ENCODE measurements at regions not wholly inside any gene's neighbourhood (a gene's known extent, or its start where the extent isn't known, plus 50 kb on each side); places are given as distances from the start of the nearest gene placed in this dataset.

DNA sequence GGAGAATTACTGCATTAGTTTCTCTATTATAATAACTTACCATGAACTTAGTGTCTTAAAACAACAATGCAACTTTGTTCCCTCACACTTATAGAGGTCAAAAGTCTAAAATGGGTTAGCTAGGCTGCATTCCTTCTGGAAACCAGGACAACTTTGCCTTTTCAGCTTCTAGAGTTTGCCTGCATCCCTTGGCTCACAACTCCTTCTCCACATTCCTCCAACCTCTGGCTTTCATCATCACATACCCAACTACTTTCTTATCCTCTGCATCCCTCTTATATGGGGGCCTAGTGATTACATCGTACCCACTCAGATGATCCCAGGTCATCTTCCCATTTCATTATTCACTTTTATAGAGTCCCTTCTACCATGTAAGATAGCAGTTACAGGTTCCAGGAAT, 251.1 kb downstream of the C12orf50 start:
- no peak overlapping the region for H3K9ac ChIP-seq (ENCODE audit: low read length)
- no peak overlapping the region for H3K27ac ChIP-seq (ENCODE audit: low read depth, low read length)
- H3K4me3 ChIP-seq (ENCODE audit: low read length), result no peak overlapping the region
- H3K36me3 ChIP-seq (ENCODE audit: control insufficient read depth, insufficient read depth, low read length), result no peaks in the 10 kb centered on the region
- no peaks in the 10 kb centered on the region for H3K4me1 ChIP-seq (ENCODE audit: control insufficient read depth, insufficient read depth, low read length)
- no peaks in the 10 kb centered on the region for H3K27me3 ChIP-seq (ENCODE audit: control insufficient read depth, insufficient read depth, low read length)

DNA sequence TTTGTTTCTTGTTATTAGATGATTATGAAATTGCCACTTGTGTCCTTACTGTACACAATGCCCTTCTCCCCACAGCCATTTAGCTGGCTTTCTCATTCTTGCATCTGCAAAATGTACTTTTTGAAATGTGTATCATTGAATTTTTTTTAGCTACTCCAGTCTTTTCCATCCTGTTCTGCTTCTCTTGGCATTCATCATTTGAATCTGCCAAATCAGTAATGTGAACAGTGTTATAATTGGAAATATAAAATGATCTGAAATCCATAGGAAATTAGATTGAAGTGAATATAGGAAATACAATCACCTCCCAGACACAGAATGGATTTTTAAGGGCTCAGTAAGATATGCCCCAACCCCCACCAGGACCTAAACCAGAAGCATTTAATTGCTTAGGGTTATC, 253.4 kb downstream of the C12orf50 start:
- no peaks in the 10 kb centered on the region for H3K27me3 ChIP-seq (ENCODE audit: control insufficient read depth, insufficient read depth, low read length)

DNA sequence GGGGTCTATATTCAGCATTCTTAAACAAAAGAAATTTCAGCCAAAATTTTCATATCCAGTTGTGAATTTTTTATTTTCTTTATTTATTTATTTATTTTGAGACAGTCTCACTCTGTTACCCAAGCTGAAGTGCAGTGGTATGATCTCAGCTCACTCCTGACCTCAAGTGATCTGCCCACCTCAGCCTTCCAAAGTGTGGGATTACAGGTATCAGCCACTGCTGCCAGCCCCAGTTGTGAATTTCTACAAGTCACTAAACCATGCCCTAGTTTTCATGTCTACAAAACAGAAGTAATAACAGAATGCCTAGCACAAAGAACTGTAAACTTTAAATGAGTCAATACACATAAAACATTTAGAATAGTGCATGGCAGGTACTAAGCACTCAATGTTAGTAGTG, 254.2 kb downstream of the C12orf50 start:
- H3K4me3 ChIP-seq (ENCODE audit: low read length), result no peak overlapping the region
- no peak overlapping the region for H3K9ac ChIP-seq (ENCODE audit: low read length)
- H3K27ac ChIP-seq (ENCODE audit: low read depth, low read length), result no peak overlapping the region
- H3K4me1 ChIP-seq (ENCODE audit: control insufficient read depth, insufficient read depth, low read length), result no peaks in the 10 kb centered on the region
- H3K36me3 ChIP-seq (ENCODE audit: control insufficient read depth, insufficient read depth, low read length), result no peaks in the 10 kb centered on the region
- no peaks in the 10 kb centered on the region for H3K27me3 ChIP-seq (ENCODE audit: control insufficient read depth, insufficient read depth, low read length)

More for the DNA sequence above, 253.4 kb downstream of the C12orf50 start:
- no peak overlapping the region for H3K27ac ChIP-seq (ENCODE audit: low read depth, low read length)
- no peak overlapping the region for H3K9ac ChIP-seq (ENCODE audit: low read length)
- H3K36me3 ChIP-seq (ENCODE audit: control insufficient read depth, insufficient read depth, low read length), result no peaks in the 10 kb centered on the region
- no peaks in the 10 kb centered on the region for H3K4me1 ChIP-seq (ENCODE audit: control insufficient read depth, insufficient read depth, low read length)
- no peak overlapping the region for H3K4me3 ChIP-seq (ENCODE audit: low read length)

DNA sequence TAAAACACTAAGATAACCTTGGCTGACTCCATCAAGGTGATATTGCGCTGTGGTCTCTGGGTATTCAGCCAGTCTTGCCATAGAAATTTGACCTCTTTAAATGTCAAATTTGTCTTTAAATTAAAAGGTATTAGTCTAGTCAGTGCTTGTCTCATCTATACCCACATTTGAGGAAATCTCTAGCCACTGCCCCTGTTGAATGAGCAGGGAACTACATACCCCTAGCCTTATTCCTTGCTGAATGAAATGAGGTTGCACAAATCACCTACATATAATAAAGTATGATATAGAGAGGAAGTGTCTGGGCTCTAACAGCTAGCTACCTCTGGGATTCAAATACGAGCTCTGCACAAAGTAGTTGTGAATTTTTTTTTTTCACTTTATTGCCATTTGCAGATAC, 256.8 kb downstream of the C12orf50 start:
- no peak overlapping the region for H3K27ac ChIP-seq (ENCODE audit: low read depth, low read length)
- no peak overlapping the region for H3K4me3 ChIP-seq (ENCODE audit: low read length)
- H3K27me3 ChIP-seq (ENCODE audit: control insufficient read depth, insufficient read depth, low read length), result no peaks in the 10 kb centered on the region
- H3K36me3 ChIP-seq (ENCODE audit: control insufficient read depth, insufficient read depth, low read length), result no peaks in the 10 kb centered on the region
- H3K9ac ChIP-seq (ENCODE audit: low read length), result no peak overlapping the region
- no peaks in the 10 kb centered on the region for H3K4me1 ChIP-seq (ENCODE audit: control insufficient read depth, insufficient read depth, low read length)

DNA sequence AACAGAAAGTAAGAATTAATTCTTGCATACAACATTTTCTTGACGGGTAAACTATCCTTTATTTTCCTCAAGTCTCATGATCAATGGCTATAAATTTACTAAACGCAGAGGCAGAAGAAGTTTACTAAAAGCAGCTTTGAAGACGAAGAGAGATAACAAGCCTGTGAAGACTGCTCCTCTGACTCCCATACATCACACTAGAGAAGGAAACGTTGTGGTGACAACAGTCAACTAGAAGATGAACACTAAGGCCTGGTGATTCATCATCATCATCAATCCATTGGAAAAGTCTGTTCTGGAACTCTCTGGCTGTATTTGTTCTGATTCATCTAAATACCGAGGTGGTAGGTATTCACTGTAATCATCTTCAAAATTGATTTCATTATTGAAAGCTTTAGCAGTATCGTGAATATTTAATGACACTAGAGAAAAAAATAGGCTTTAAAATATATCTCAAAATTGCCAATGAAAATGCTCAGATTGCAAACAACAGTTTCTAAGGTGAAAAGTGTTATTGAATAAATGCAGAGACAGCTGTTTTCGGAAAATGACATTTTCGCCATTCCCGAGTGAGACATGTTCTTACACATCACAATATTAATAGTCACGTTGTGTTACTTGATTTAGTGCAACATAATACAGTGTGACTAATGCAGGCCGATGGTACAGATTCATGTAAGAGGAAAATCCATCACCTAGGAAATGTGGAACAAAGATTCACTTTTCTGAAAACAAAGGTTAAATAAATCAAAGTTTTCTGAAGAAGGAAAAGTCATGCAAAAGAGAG, 260.5 kb downstream of the C12orf50 start:
- Histone ChIP-seq H3K36me3 (ENCODE audit: control insufficient read depth, insufficient read depth, low read length) (no peaks in the 10 kb centered on the region), H3K4me1 (ENCODE audit: control insufficient read depth, insufficient read depth, low read length) (no peaks in the 10 kb centered on the region), H3K27me3 (ENCODE audit: control insufficient read depth, insufficient read depth, low read length) (no peaks in the 10 kb centered on the region), H3K27ac (ENCODE audit: low read depth, low read length) (no peak overlapping the region), H3K9ac (ENCODE audit: low read length) (no peak overlapping the region), H3K4me3 (ENCODE audit: low read length) (no peak overlapping the region)

DNA sequence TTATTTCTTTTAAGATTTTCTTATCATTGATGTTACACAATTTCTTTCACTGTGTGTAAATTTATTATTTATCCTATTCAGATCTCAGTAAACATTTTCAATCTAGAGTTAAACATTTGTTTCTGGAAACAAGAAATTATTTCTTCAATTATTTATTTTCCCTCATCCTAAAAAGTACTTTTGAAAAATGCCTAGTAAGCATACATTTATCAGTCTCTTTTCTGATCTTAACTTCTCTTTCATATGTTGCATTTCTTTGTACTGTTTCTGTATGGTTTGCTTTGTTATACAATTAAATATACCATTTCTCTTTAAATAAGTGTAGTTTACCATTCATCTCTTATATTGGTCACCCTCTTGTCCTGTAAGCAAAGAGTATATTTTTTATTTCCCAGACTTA, 263.2 kb downstream of the C12orf50 start:
- Histone ChIP-seq H3K27ac (ENCODE audit: low read depth, low read length) (no peak overlapping the region), H3K27me3 (ENCODE audit: control insufficient read depth, insufficient read depth, low read length) (no peaks in the 10 kb centered on the region), H3K4me3 (ENCODE audit: low read length) (no peak overlapping the region), H3K36me3 (ENCODE audit: control insufficient read depth, insufficient read depth, low read length) (no peaks in the 10 kb centered on the region), H3K9ac (ENCODE audit: low read length) (no peak overlapping the region), H3K4me1 (ENCODE audit: control insufficient read depth, insufficient read depth, low read length) (no peaks in the 10 kb centered on the region)

DNA sequence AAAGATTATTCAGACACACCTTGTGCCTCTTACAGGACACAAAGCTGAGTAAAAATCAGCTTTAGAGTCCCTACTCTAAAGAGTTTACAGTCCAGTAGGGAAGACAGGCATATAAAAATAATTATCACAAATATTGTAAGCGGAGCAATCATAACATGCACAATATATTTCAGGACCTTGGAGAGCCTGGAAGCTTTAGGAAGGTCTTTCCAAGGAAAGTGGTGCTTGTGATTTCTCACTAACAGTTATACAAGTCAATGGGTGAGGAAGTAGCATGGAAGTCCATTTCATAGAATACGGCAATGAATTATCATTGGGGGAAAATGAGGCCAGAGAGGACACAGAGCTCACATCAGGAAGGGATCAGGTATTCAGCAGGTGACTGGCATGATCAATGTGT, 268.3 kb downstream of the C12orf50 start:
- no peaks in the 10 kb centered on the region for H3K36me3 ChIP-seq (ENCODE audit: control insufficient read depth, insufficient read depth, low read length)
- no peak overlapping the region for H3K4me3 ChIP-seq (ENCODE audit: low read length)
- no peaks in the 10 kb centered on the region for H3K27me3 ChIP-seq (ENCODE audit: control insufficient read depth, insufficient read depth, low read length)
- H3K9ac ChIP-seq (ENCODE audit: low read length), result no peak overlapping the region
- no peak overlapping the region for H3K27ac ChIP-seq (ENCODE audit: low read depth, low read length)
- no peaks in the 10 kb centered on the region for H3K4me1 ChIP-seq (ENCODE audit: control insufficient read depth, insufficient read depth, low read length)

DNA sequence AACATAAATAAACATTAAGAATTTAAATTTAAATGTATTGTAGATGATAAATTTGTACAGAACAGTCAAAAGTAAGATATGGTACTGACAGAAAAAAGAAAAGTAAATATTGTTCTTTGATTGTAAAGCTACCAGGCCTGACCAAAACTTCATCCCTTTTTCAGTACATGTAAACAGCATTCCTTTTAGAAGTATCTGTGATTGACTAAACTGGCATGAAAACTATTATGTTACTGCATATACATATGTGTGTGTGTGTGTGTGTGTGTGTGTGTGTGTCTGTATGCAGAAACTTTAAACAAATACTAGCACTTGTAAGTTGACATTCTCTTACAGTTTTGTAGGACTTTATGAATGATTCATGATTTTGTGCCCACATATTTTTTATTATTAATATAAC, 270.9 kb downstream of the C12orf50 start:
- Histone ChIP-seq H3K27ac (ENCODE audit: low read depth, low read length) (no peak overlapping the region), H3K9ac (ENCODE audit: low read length) (no peak overlapping the region), H3K4me3 (ENCODE audit: low read length) (no peak overlapping the region), H3K27me3 (ENCODE audit: control insufficient read depth, insufficient read depth, low read length) (no peaks in the 10 kb centered on the region), H3K4me1 (ENCODE audit: control insufficient read depth, insufficient read depth, low read length) (no peaks in the 10 kb centered on the region), H3K36me3 (ENCODE audit: control insufficient read depth, insufficient read depth, low read length) (no peaks in the 10 kb centered on the region)

DNA sequence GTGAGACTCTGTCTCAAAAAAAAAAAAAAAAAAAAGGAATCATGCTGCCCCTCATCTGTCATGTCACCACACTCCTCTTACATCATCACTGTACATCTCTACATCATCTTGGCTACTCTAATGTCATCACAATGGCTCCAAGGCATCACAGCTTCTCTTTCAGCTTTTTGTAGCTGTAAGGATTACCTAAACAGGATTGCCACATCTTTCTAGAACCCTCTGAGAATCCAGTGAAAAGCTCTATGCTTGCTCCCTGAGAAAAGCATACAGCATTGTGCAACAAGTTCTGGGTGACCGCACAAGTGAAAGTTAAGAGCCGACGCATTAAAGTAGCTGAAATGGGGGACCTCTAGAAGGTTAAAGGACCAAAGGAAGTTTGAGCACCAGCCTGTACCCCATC, 272.5 kb downstream of the C12orf50 start:
- Histone ChIP-seq H3K27ac (ENCODE audit: low read depth, low read length) (no peak overlapping the region), H3K4me1 (ENCODE audit: control insufficient read depth, insufficient read depth, low read length) (no peaks in the 10 kb centered on the region), H3K4me3 (ENCODE audit: low read length) (no peak overlapping the region), H3K27me3 (ENCODE audit: control insufficient read depth, insufficient read depth, low read length) (no peaks in the 10 kb centered on the region), H3K36me3 (ENCODE audit: control insufficient read depth, insufficient read depth, low read length) (no peaks in the 10 kb centered on the region), H3K9ac (ENCODE audit: low read length) (no peak overlapping the region)

DNA sequence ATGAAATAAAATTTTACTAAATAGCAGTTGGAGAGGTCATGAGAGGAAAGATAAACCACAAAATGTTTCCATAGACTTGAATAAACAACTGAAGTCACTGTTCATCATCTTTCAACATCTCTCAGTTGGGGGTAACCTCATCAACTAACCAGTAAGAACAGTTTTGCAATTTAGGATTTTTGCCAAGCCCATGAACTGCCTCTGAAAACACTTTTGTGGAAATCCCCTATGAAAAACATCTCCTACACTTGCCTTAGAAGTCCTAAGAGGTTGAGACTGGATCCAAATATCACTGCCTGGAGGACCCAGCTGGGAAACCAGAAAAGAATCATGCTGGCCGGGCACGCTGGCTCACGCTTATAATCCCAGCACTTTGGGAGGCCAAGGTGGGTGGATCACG, 273.1 kb downstream of the C12orf50 start:
- H3K36me3 ChIP-seq (ENCODE audit: control insufficient read depth, insufficient read depth, low read length), result no peaks in the 10 kb centered on the region
- H3K4me3 ChIP-seq (ENCODE audit: low read length), result no peak overlapping the region
- H3K27me3 ChIP-seq (ENCODE audit: control insufficient read depth, insufficient read depth, low read length), result no peaks in the 10 kb centered on the region
- no peaks in the 10 kb centered on the region for H3K4me1 ChIP-seq (ENCODE audit: control insufficient read depth, insufficient read depth, low read length)
- H3K27ac ChIP-seq (ENCODE audit: low read depth, low read length), result no peak overlapping the region
- no peak overlapping the region for H3K9ac ChIP-seq (ENCODE audit: low read length)

DNA sequence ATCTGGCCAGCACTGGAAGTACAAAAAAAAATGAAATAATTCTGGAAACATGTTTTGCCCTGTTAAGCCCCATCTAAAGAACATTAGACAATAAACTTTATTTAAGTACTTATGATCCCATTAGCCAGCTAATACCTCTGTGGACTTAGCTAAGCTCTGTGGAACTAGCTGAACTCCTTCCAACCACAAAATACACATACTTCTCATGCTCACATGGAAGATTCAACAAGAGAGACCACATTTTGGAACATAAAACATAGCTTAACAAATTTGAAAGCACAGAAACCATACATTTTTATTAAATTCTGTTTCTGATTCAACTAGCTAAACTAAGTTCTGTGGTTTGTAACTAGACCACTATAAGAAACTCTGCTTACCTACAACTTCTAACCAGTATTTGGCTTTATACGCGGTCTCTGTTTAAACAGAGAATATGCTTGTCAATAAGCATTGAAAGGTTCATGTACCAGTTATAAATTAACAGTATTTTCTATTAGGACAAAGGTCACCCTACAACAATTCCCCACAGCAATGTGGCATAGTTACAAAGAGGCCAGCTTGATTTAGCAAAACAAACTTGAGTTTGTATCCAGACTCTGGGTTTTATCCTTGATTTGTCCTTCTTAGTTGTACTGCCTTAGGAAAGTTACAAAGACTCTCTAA, 300.1 kb downstream of the C12orf50 start:
- Histone ChIP-seq H3K4me1 (ENCODE audit: control insufficient read depth, insufficient read depth, low read length) (no peaks in the 10 kb centered on the region), H3K9ac (ENCODE audit: low read length) (no peak overlapping the region), H3K4me3 (ENCODE audit: low read length) (no peak overlapping the region), H3K27me3 (ENCODE audit: control insufficient read depth, insufficient read depth, low read length) (no peaks in the 10 kb centered on the region), H3K36me3 (ENCODE audit: control insufficient read depth, insufficient read depth, low read length) (no peaks in the 10 kb centered on the region), H3K27ac (ENCODE audit: low read depth, low read length) (no peak overlapping the region)

DNA sequence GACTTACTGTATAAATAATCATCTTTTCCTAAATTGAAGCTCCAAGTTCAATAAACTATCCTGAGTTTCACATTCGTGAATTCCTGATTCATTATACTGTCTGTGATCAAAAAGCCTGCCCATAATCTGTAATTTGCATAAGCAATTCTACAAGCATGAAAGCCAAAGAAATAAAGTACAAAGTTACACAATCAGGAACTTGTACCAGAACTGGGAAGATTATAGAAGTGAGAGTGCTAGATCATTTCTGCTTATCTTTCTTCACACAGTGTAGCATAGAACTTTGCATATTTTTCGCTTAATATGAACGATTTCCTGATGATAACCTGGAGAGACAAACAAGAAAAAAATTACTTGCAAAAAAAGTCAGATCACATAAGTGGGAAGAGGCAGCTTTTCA, 308.2 kb downstream of the C12orf50 start:
- H3K27ac ChIP-seq (ENCODE audit: low read depth, low read length), result no peak overlapping the region
- no peaks in the 10 kb centered on the region for H3K4me1 ChIP-seq (ENCODE audit: control insufficient read depth, insufficient read depth, low read length)
- no peaks in the 10 kb centered on the region for H3K36me3 ChIP-seq (ENCODE audit: control insufficient read depth, insufficient read depth, low read length)
- H3K9ac ChIP-seq (ENCODE audit: low read length), result no peak overlapping the region
- no peak overlapping the region for H3K4me3 ChIP-seq (ENCODE audit: low read length)
- no peaks in the 10 kb centered on the region for H3K27me3 ChIP-seq (ENCODE audit: control insufficient read depth, insufficient read depth, low read length)

DNA sequence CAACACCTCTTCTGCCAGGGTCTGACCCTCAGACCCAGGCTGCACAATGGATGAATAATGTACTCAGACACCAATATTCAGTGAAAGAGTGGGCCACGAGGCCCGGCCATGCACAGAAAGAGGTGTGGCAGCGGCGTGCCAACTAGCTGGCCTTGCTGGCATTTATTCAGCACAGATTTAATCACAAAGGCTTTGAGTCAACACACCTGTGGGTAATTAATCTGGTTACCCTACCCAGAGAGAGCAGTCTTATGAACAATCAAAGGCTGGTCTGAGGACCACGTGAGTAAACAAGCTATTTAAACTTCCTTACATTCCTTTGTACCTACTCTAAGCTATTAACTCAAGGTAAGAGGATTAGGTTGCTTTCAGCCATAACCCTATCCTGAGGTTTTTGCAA, 324.8 kb downstream of the C12orf50 start:
- no peak overlapping the region for H3K9ac ChIP-seq (ENCODE audit: low read length)
- H3K4me3 ChIP-seq (ENCODE audit: low read length), result no peak overlapping the region
- H3K4me1 ChIP-seq (ENCODE audit: control insufficient read depth, insufficient read depth, low read length), result no peaks in the 10 kb centered on the region
- no peaks in the 10 kb centered on the region for H3K36me3 ChIP-seq (ENCODE audit: control insufficient read depth, insufficient read depth, low read length)
- H3K27me3 ChIP-seq (ENCODE audit: control insufficient read depth, insufficient read depth, low read length), result no peaks in the 10 kb centered on the region
- no peak overlapping the region for H3K27ac ChIP-seq (ENCODE audit: low read depth, low read length)

Measured in rectal smooth muscle tissue (tissue), 1 donor.